ENCODE measurements at regions not wholly inside any gene's neighbourhood (a gene's known extent, or its start where the extent isn't known, plus 50 kb on each side); places are given as distances from the start of the nearest gene placed in this dataset.

GRCh38 chr12:27180906-27181505, 63.1 kb upstream of the STK38L start:
- Mint-ChIP-seq H3K27ac (no peak overlapping the region), H3K4me3 (no peak overlapping the region), H3K4me1 (peaks cover 4% of the 10 kb centered on the region), H3K36me3 (no peaks in the 10 kb centered on the region), H3K27me3 (ENCODE audit: insufficient read depth, low read depth) (no peaks in the 10 kb centered on the region), H3K9me3 (no peaks in the 10 kb centered on the region)
- H4K20me1 ChIP-seq (ENCODE audit: low read depth) = no peaks in the 10 kb centered on the region
- no peaks in the 10 kb centered on the region for H3K27me3 ChIP-seq
- TF ChIP-seq CTCF (IDR thresholded peaks at IDR 0.05) (no peak), EZH2phosphoT487 (IDR thresholded peaks at IDR 0.05) (no peak), EZH2 (IDR thresholded peaks at IDR 0.05) (no peak)
- no peak overlapping the region for H2AFZ ChIP-seq (replicated peaks)
- no peaks in the 10 kb centered on the region for H3K79me2 ChIP-seq (ENCODE audit: low read depth)
- no peak overlapping the region for H3K27ac ChIP-seq
- H3K9ac ChIP-seq = no peak overlapping the region
- H3K36me3 ChIP-seq = no peaks in the 10 kb centered on the region
- no peaks in the 10 kb centered on the region for H3K9me3 ChIP-seq (ENCODE audit: low read depth)
- no peak overlapping the region for H3K4me3 ChIP-seq
- H3K4me1 ChIP-seq = no peaks in the 10 kb centered on the region
- no peak overlapping the region for H3K4me2 ChIP-seq
- no peaks in the 10 kb centered on the region for H3F3A ChIP-seq (ENCODE audit: low read depth)
- no peak for DNase-seq (ENCODE audit: low spot score)

- H3K27me3 ChIP-seq = no peaks in the 10 kb centered on the region
- H3K27me3 Mint-ChIP-seq (ENCODE audit: insufficient read depth, low read depth) = no peaks in the 10 kb centered on the region
- no peaks in the 10 kb centered on the region for H4K20me1 ChIP-seq (ENCODE audit: low read depth)
- no peak overlapping the region for H2AFZ ChIP-seq (replicated peaks)
- no peak overlapping the region for H3K4me2 ChIP-seq
- no peak for TF ChIP-seq EZH2phosphoT487 (IDR thresholded peaks at IDR 0.05)
- H3K9ac ChIP-seq = no peak overlapping the region
- no peak for DNase-seq (ENCODE audit: low spot score)
- H3F3A ChIP-seq (ENCODE audit: low read depth) = no peaks in the 10 kb centered on the region
- H3K9me3 Mint-ChIP-seq = no peaks in the 10 kb centered on the region
- H3K4me3 ChIP-seq = no peak overlapping the region
- no peaks in the 10 kb centered on the region for H3K4me1 ChIP-seq
- H3K36me3 ChIP-seq = no peaks in the 10 kb centered on the region
- H3K4me3 Mint-ChIP-seq = no peak overlapping the region
- H3K9me3 ChIP-seq (ENCODE audit: low read depth) = no peaks in the 10 kb centered on the region
- peaks cover 4% of the 10 kb centered on the region for H3K4me1 Mint-ChIP-seq
- H3K27ac ChIP-seq = no peak overlapping the region
- no peak overlapping the region for H3K27ac Mint-ChIP-seq
- H3K36me3 Mint-ChIP-seq = no peaks in the 10 kb centered on the region
- H3K79me2 ChIP-seq (ENCODE audit: low read depth) = no peaks in the 10 kb centered on the region
Observed at GRCh38 chr12:27183342-27183741, 60.7 kb upstream of the STK38L start.

- H3K79me2 ChIP-seq (ENCODE audit: low read depth) = no peaks in the 10 kb centered on the region
- Mint-ChIP-seq H3K27ac (no peak overlapping the region), H3K9me3 (no peaks in the 10 kb centered on the region), H3K27me3 (ENCODE audit: insufficient read depth, low read depth) (no peaks in the 10 kb centered on the region), H3K4me1 (no peaks in the 10 kb centered on the region), H3K36me3 (no peaks in the 10 kb centered on the region), H3K4me3 (no peak overlapping the region)
- H3K27me3 ChIP-seq = no peaks in the 10 kb centered on the region
- no peaks in the 10 kb centered on the region for H3K9me3 ChIP-seq (ENCODE audit: low read depth)
- no peak overlapping the region for H3K9ac ChIP-seq
- H3K4me2 ChIP-seq = no peak overlapping the region
- H3K4me1 ChIP-seq = no peaks in the 10 kb centered on the region
- H2AFZ ChIP-seq (replicated peaks) = no peak overlapping the region
- H3F3A ChIP-seq (ENCODE audit: low read depth) = no peaks in the 10 kb centered on the region
- no peak overlapping the region for H3K27ac ChIP-seq
- no peak for TF ChIP-seq EZH2phosphoT487 (IDR thresholded peaks at IDR 0.05)
- no peak for TF ChIP-seq EZH2 (IDR thresholded peaks at IDR 0.05)
- no peak for TF ChIP-seq CTCF (IDR thresholded peaks at IDR 0.05)
- H3K4me3 ChIP-seq = no peak overlapping the region
- no peaks in the 10 kb centered on the region for H3K36me3 ChIP-seq
- no peak for DNase-seq (ENCODE audit: low spot score)
- no peaks in the 10 kb centered on the region for H4K20me1 ChIP-seq (ENCODE audit: low read depth)
Observed at GRCh38 chr12:27185234-27186021, 58.7 kb upstream of the STK38L start.
